GM19239 (cell line): ENCODE measurements at regions not wholly inside any gene's neighbourhood (a gene's known extent, or its start where the extent isn't known, plus 50 kb on each side); places are given as distances from the start of the nearest gene placed in this dataset.
A peak's percentile ranks its signal among the peaks of the same experiment; 100 is the strongest.
"Not testable (repeated sequence)": the region's sequence is repeated elsewhere in the genome, so short reads cannot be mapped to it uniquely, and the experiment has no call there.

Experiments
- DNase-seq: peaks from one replicate; pipeline ENCODE4 v3.0.0; 2011; ENCODE audit warnings: low spot score; ENCODE audit not compliant: insufficient read length
- FAIRE-seq: peaks from 2 replicates; lab custom pipeline; 2011; peaks lifted over from hg19 to GRCh38; lab: Jason Lieb, UNC

DNA sequence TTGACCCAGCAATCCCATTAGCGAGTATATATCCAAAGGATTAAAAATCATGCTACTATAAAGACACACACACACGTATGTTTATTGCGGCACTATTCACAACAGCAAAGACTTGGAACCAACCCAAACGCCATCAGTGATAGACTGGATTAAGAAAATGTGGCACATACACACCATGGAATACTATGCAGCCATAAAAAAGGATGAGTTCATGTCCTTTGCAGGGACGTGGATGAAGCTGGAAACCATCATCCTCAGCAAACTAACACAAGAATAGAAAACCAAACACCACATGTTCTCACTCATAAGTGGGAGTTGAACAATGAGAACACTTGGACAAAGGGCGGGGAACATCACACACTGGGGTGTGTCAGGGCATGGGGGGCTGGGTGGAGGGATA, 296.2 kb upstream of the HS6ST1 start:
- not testable (repeated sequence) for FAIRE-seq

DNA sequence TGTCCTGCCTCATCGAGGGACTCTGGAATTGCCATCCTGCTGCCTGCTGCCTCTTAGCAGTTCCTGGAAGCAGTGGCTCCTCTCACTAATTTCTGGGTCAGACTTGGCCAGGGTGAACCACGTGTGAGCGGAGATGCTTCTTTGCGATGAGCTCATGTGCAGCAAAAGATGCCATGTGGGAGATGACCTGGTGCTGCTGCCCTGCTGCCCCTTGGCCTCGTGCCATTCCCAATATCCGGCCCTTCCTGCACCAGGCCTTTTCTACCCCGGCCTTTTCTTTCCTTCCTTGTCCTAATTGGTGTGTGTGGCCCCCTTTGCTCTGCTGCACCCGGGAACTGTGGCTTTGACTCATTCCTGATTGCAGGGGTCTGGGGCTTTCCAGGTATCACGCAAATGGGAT, 296.9 kb upstream of the HS6ST1 start:
- DNase-seq (no peak), FAIRE-seq (no peak)

More for the DNA sequence above, 296.2 kb upstream of the HS6ST1 start:
- not testable (repeated sequence) for DNase-seq

- FAIRE-seq = no peak
- DNase-seq = no peak
Measured at GRCh38 chr2:128617029-128617590, 298.4 kb upstream of the HS6ST1 start.

DNA sequence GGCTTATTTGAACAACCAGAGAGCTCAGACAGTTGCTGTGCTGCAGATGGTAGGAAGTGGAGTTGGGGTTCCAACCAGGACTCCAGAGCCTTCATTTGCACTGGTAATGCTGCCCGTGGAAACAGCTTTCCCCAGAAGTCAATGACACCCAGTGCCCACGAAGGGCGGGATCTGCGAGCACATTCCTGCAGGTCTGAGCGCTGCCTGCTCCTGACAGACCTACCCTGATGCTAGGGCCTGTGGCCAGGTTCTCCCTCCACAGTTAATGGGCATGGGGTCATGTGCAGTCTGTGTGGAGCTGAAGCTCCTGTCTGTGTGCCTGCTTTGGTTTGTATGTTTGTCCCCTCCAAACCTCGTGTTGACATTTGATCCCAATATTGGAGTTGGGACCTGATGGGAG, 299.0 kb upstream of the HS6ST1 start:
- FAIRE-seq = no peak
- no peak for DNase-seq

DNA sequence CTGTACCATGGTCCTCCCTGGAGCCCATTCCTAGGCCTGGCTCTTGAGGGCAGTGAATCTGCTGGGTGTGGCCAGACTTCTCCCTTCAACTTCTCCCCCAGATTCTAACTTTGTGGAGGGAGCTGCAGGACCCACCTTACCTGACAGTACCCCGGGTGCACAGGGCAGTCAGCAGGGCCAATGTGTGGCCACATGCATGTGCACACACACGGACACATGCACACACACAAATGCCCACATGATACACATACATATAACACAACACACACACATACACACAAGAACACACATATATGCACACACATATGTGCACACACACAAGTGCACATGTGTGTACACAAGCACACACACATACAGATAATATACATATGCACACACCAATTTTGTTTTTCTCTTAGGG, 300.0 kb upstream of the HS6ST1 start:
- no peak for FAIRE-seq
- no peak for DNase-seq

DNA sequence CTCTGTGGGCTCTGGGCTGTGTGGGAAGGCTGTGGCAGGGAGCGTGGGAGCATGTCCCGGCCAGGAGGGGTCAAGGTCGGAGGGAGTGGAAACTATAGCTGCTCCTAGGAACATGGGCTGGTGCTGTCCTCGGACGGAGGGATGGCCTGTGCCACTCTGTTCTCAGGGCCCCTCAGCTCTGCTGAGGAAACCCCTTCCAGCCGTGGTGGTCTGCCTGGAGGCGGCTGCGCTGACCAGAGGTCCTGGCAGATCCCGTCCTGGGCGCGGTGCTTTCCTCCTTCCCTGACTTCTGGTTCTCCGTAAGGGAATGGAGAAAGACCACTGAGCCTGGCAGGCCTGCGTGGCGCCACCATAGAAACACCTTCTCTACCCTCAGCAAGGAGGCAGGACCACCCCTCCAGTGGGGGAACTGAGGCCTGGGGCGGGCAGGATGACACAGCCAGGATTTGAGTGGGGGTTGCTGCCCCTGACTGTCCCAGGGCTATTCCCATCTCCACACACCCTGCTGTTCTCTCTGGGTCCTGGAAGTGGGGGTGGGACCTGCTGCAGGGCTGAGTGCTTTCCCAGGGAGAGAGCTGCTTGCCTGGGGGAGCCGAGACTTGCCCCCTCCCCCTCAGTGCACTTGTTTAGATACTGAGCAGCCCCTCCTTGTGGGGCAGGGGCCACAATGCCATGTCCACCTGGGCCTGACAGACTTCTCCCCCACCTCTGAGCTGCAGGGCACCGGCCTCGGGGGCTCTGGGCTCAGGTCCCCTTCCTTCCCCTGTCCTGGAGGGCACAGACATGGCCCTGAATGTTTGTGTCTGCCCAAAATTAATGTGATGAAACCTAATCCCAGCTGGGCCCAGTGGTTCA, 301.0 kb upstream of the HS6ST1 start:
- no peak for FAIRE-seq

DNA sequence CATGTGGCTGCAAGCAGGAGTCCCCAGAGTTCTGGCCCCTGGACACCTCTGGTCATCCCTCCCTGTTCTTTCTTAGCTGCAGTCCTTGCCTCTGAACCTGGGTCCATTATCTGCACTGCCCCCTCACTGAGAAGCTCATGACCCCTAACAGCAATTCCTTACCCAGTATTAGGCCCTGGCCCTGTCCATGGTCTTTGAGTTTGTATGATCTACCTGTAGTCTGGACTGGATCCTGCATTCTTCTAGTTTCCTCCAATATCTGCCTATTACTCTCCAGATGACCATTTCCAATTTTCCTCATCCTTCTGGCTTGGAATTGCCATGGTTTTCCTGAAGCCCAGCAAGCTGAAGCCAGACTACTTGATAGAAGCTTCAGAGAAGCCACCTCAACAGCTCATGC, 302.4 kb upstream of the HS6ST1 start:
- no peak for FAIRE-seq

More for the DNA sequence above, 301.0 kb upstream of the HS6ST1 start:
- no peak for DNase-seq

DNA sequence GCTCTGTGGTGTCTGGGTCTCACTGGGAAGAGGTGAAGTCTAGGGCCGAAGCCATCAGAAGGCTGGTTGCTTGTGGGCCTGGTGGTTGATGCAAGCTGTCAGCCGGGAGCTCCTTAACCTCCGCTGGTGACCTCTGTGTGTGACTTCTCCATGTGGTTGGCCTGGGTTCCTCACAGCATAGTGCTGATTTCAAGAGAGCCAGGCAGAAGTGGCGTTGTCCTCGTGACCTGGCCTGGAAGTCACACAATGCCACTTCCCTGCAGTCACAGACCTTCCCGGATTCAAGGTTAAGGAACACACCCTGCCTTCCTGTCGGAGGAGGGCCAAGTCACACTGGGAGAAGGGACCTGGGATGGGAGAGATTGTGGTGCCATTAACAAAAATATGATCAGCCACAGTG, 303.7 kb upstream of the HS6ST1 start:
- DNase-seq (no peak), FAIRE-seq (no peak)

More for the DNA sequence above, 302.4 kb upstream of the HS6ST1 start:
- no peak for DNase-seq

- FAIRE-seq (no peak), DNase-seq (no peak)
Measured at GRCh38 chr2:128622955-128623620, 304.4 kb upstream of the HS6ST1 start.

DNA sequence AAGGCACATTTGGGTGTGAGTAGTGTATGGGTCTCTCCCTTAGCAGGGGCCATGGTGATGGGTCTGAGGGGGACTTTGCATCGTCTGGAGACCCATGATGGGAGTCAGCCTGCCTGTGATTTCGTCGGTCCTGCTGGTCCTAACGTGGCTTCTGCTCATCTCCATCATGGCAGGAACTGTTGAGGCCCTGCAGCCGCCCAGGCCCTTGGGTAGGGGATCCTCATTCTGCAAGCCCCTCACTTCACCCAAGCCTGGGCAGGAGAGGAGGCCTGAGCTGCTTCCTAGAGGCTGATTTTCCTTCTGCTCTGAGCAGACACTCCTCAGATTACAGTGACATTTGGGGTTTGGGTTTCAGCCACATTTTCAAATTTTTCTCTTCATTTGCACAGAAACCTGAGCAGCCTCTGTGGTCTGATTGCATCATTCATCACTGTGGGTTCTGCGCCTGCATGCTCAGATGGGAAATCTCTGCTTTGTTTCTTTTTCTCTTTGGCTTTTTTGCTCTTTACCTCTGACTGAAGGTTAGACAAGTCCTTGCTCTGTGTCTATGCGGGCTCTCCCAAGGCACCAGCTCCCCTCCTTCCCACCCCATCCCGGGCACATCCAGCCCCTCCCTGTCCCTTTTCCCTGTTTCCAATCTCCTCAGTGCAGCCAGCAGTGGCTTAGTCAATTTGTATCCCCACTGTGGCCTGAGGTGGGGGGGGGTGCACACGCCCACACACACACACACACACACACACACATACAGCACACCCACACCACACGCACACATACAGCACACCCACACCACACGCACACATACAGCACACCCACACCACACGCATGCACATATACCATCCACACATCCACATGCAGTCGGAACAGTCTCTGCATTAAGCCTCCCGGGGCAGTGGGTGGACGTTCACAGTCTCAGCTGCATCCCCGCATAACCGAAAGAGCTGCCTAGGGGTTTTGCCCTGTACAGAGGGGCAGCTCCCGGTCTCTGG, 305.4 kb upstream of the HS6ST1 start:
- FAIRE-seq = peak; percentile 4
- peak; percentile 27 for DNase-seq

DNA sequence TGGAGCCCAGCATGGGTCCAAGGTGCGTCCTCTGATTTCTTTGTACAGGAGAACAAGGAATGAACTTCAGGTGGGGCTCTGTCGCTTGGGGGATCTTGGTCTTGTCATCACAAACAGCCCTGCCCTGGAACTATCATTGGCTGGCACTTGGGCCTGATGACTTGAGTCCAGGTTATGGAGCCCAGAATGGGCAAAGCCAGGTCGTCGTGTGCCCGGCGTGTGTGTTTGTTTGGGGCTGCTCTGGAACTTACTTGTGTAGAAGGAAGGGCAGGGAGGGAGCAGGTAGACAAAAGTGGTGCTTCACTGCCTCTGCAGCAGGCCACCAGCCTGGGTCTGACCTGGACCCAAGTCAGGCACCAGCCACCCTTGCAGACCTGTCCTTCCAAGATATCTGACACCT, 306.3 kb upstream of the HS6ST1 start:
- FAIRE-seq (no peak), DNase-seq (no peak)

GRCh38 chr2:128625421-128625820, 306.8 kb upstream of the HS6ST1 start:
- DNase-seq = no peak
- FAIRE-seq = no peak

DNA sequence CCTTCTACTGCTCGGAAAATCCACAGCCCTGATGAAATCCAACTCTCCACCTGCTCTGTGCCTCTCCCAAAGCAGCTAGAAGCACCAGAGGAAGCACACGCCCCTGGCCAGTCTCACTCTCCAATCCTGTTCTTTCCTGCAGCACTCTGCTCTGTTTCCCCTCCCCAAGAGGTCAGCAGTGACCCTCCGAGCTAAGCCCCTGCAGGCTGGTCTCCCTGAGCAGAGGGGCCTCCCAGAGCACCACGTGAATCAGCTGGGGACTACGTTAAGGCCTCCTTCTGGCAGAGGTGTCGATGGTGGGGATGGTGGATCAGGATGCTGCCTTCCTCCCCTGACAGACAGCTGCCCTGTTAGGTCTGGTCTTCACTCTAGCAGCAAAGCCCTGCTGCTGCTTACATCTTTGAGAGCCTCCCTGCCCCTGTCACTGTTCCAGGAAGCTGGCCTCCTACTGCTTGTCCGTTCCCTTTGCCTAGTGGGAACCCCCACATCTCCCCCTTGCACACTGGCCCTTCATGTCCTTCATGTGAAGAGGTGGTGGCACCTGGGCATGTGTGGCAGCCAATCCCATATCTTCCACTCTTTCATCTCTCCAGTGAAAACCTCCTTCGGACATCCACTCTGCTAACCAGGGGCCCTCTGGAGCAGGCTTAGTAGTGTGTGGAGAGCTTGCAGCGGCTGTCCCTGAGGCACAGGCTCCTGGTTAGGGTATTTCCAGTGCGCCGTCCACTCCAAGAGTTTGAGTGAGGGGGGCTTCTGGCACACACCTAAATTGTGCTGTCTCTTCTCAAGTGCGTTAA, 307.5 kb upstream of the HS6ST1 start:
- no peak for DNase-seq
- FAIRE-seq = no peak

- FAIRE-seq (no peak), DNase-seq (no peak)
Measured at GRCh38 chr2:128626760-128627511, 308.3 kb upstream of the HS6ST1 start.

DNA sequence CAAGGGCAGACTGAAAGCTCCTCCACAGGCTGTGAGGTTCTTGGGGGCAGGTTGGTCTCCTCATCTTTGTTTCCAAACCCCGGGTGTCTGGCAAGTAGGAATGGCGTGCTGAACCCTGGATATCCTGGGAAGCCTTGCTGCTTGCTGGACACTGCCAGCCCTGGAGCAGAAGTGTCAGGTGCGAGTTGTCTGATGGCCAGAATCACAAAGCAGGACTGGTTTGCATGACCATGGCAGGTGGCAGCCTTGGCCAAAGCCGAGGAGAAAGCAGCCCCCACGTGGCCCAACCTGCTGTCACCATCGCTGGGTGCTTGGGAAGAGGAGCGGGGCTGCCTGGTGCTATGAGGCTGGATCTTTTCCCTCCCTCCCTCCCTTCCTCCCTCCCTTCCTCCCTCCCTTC, 309.5 kb upstream of the HS6ST1 start:
- no peak for DNase-seq
- no peak for FAIRE-seq

DNA sequence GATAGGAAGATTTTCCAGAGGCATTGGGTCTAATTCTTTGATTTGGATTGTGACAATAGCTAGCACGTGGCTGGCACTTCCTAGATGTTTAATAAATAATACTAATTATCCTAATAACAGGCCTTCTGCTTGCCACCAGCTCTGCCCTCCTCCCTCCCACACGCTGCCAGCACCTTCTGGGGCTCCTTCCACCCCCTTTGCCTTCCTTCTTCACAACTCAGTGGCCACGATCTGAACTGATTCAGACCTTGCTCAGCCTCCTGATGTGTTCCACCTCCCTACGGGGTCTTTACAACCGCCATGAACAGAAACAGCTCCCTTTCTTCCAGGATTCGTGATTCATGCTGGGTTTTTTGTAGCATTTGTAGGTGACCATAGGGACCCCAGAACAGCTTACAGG, 310.3 kb upstream of the HS6ST1 start:
- DNase-seq (no peak), FAIRE-seq (no peak)

GRCh38 chr2:128630974-128631697, 312.5 kb upstream of the HS6ST1 start:
- DNase-seq (no peak), FAIRE-seq (no peak)
